ENCODE measurements at regions not wholly inside any gene's neighbourhood (a gene's known extent, or its start where the extent isn't known, plus 50 kb on each side); places are given as distances from the start of the nearest gene placed in this dataset.

DNA sequence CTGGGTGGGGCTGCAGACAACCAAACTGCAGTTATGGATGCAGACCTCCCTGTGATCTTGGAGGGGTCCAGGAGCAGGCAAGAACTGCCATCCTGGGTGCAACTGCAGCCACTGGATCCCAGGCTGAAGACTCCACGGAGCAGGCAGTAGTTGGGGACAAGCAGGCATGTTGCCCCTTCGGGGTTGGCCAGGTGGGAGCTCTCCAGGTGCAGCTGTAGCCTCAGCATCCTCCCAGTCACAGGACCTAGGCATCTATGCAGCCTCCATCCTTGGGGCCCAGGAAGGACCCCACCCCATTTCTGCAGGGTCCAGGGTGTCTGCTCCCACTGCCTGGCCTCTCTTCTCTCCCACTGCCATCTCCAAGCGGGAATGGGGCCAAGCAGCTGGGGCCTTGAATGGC is 322.2 kb upstream of the RBMS3 start:
- TF ChIP-seq EP300 (IDR thresholded peaks at IDR 0.05; ENCODE audit: borderline replicate concordance) (no peak), CEBPB (IDR thresholded peaks at IDR 0.05) (no peak), MAX (IDR thresholded peaks at IDR 0.05) (no peak), ZBTB7A (IDR thresholded peaks at IDR 0.05; ENCODE audit: low read depth) (no peak), CREB1 (IDR thresholded peaks at IDR 0.05; ENCODE audit: low read depth) (no peak), USF1 (IDR thresholded peaks at IDR 0.05) (no peak), NFIC (IDR thresholded peaks at IDR 0.05) (no peak), RAD21 (IDR thresholded peaks at IDR 0.05; ENCODE audit: low read depth) (no peak), TCF12 (IDR thresholded peaks at IDR 0.05; ENCODE audit: low read depth) (no peak), TEAD4 (IDR thresholded peaks at IDR 0.05) (no peak), EGR1 (IDR thresholded peaks at IDR 0.05) (no peak), YY1 (IDR thresholded peaks at IDR 0.05; ENCODE audit: low read depth) (no peak)
- TF ChIP-seq, protein P1, sequence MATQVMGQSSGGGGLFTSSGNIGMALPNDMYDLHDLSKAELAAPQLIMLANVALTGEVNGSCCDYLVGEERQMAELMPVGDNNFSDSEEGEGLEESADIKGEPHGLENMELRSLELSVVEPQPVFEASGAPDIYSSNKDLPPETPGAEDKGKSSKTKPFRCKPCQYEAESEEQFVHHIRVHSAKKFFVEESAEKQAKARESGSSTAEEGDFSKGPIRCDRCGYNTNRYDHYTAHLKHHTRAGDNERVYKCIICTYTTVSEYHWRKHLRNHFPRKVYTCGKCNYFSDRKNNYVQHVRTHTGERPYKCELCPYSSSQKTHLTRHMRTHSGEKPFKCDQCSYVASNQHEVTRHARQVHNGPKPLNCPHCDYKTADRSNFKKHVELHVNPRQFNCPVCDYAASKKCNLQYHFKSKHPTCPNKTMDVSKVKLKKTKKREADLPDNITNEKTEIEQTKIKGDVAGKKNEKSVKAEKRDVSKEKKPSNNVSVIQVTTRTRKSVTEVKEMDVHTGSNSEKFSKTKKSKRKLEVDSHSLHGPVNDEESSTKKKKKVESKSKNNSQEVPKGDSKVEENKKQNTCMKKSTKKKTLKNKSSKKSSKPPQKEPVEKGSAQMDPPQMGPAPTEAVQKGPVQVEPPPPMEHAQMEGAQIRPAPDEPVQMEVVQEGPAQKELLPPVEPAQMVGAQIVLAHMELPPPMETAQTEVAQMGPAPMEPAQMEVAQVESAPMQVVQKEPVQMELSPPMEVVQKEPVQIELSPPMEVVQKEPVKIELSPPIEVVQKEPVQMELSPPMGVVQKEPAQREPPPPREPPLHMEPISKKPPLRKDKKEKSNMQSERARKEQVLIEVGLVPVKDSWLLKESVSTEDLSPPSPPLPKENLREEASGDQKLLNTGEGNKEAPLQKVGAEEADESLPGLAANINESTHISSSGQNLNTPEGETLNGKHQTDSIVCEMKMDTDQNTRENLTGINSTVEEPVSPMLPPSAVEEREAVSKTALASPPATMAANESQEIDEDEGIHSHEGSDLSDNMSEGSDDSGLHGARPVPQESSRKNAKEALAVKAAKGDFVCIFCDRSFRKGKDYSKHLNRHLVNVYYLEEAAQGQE (IDR thresholded peaks at IDR 0.05; ENCODE audit: low read depth), result no peak

- TF ChIP-seq TCF12 (IDR thresholded peaks at IDR 0.05; ENCODE audit: low read depth), result no peak
- no peak for TF ChIP-seq ZBTB7A (IDR thresholded peaks at IDR 0.05; ENCODE audit: low read depth)
- no peak for TF ChIP-seq CREB1 (IDR thresholded peaks at IDR 0.05; ENCODE audit: low read depth)
- no peak for TF ChIP-seq MAX (IDR thresholded peaks at IDR 0.05)
- no peak for TF ChIP-seq NFIC (IDR thresholded peaks at IDR 0.05)
- TF ChIP-seq RAD21 (IDR thresholded peaks at IDR 0.05; ENCODE audit: low read depth), result no peak
- TF ChIP-seq EP300 (IDR thresholded peaks at IDR 0.05; ENCODE audit: borderline replicate concordance), result no peak
These were observed 309.7 kb upstream of the RBMS3 start for GRCh38 chr3:28971156-28971555.

GRCh38 chr3:28972921-28973320 is 307.9 kb upstream of the RBMS3 start:
- TF ChIP-seq USF1 (IDR thresholded peaks at IDR 0.05) (no peak), TEAD4 (IDR thresholded peaks at IDR 0.05) (no peak), YY1 (IDR thresholded peaks at IDR 0.05; ENCODE audit: low read depth) (no peak), EP300 (IDR thresholded peaks at IDR 0.05; ENCODE audit: borderline replicate concordance) (no peak)
- TF ChIP-seq, protein P1 (IDR thresholded peaks at IDR 0.05; ENCODE audit: low read depth), result no peak

DNA sequence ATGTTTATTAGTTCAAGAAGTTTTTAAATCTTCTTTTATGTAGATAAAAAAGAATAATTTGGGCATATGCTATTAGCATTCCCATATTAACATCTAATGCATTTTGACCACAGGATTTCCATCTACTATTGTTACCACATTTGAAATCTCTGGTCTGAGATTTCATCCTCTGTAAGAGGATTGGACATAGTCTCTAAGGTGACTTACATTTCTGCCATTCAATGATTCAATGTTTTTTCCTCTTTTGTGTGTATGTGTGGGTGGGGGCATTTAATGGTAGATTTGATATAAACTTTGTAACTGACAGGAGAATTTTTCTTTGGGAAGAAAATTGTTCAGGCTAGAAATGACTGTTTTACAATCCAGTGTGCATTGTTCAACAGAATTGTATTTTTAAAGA is 307.3 kb upstream of the RBMS3 start:
- TF ChIP-seq MAX (IDR thresholded peaks at IDR 0.05) (no peak), YY1 (IDR thresholded peaks at IDR 0.05; ENCODE audit: low read depth) (no peak), FOXM1 (IDR thresholded peaks at IDR 0.05; ENCODE audit: borderline replicate concordance, low read depth) (no peak), RAD21 (IDR thresholded peaks at IDR 0.05; ENCODE audit: low read depth) (no peak), TCF12 (IDR thresholded peaks at IDR 0.05; ENCODE audit: low read depth) (no peak), USF1 (IDR thresholded peaks at IDR 0.05) (no peak), TAF1 (IDR thresholded peaks at IDR 0.05; ENCODE audit: low read depth) (no peak), ZBTB7A (IDR thresholded peaks at IDR 0.05; ENCODE audit: low read depth) (no peak), CREB1 (IDR thresholded peaks at IDR 0.05; ENCODE audit: low read depth) (no peak), TEAD4 (IDR thresholded peaks at IDR 0.05) (no peak), CEBPB (IDR thresholded peaks at IDR 0.05) (no peak), NFIC (IDR thresholded peaks at IDR 0.05) (no peak), EP300 (IDR thresholded peaks at IDR 0.05; ENCODE audit: borderline replicate concordance) (no peak)
- TF ChIP-seq, protein P1 (IDR thresholded peaks at IDR 0.05; ENCODE audit: low read depth), result no peak
